Osteocyte (in vitro differentiated cells): ENCODE measurements at regions not wholly inside any gene's neighbourhood (a gene's known extent, or its start where the extent isn't known, plus 50 kb on each side); places are given as distances from the start of the nearest gene placed in this dataset.

Experiments used
- DNase-seq: peaks from one replicate; pipeline ENCODE4 v3.0.0; 2021; ENCODE audit warnings: mixed read lengths; ENCODE audit not compliant: unreplicated experiment; ENCODE audit errors: extremely low spot score
- H3K27ac Mint-ChIP-seq: one replicate; pipeline ENCODE4 v1.8.0; 2021; ENCODE audit warnings: mild to moderate bottlenecking, mixed read lengths; ENCODE audit not compliant: unreplicated experiment
- H3K27me3 Mint-ChIP-seq: one replicate; pipeline ENCODE4 v1.8.0; 2021; ENCODE audit warnings: mixed read lengths; ENCODE audit not compliant: unreplicated experiment
- H3K36me3 Mint-ChIP-seq: one replicate; pipeline ENCODE4 v1.8.0; 2021; ENCODE audit warnings: mixed read lengths; ENCODE audit not compliant: unreplicated experiment
- H3K4me1 Mint-ChIP-seq: one replicate; pipeline ENCODE4 v1.8.0; 2021; ENCODE audit warnings: mixed read lengths; ENCODE audit not compliant: unreplicated experiment
- H3K4me3 Mint-ChIP-seq: one replicate; pipeline ENCODE4 v1.8.0; 2021; ENCODE audit warnings: mild to moderate bottlenecking, moderate library complexity, mixed read lengths; ENCODE audit not compliant: unreplicated experiment
- H3K9me3 Mint-ChIP-seq: one replicate; pipeline ENCODE4 v1.8.0; 2021; ENCODE audit warnings: mixed read lengths; ENCODE audit not compliant: unreplicated experiment
- CTCF ChIP-seq: fragments of 200-600 bp; sonication (generic); IDR thresholded peaks from 2 replicates; pipeline ENCODE4 v1.5.0; 2021; ENCODE audit warnings: antibody characterized with exemption, mild to moderate bottlenecking, moderate library complexity

DNA sequence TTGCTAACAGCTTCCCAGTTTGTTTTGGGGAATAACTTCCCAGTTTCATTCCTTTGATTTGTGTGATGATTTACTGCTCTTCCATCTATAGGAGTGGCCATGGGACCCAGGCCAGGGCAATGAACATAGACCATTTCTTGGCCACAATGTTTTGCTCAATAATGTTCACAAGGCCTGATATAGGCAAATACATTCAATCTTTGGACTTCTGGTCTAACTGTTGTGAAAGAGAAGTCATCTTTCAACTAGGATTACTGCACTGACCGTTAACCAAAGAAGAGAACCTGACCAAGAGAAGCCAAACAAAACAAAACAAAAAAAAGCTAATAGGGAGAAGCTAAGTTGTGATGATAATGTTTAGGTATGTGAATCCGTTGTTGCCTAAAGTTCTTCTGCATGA is 221.8 kb upstream of the SUCLG2 start:
- peaks cover 15% of the 10 kb centered on the region for H3K27me3 Mint-ChIP-seq
- H3K4me1 Mint-ChIP-seq: peaks cover 5% of the 10 kb centered on the region
- no peak overlapping the region for H3K4me3 Mint-ChIP-seq
- no peak overlapping the region for H3K27ac Mint-ChIP-seq
- no peaks in the 10 kb centered on the region for H3K9me3 Mint-ChIP-seq
- TF ChIP-seq CTCF: no peak
- no peak for DNase-seq
- H3K36me3 Mint-ChIP-seq: no peaks in the 10 kb centered on the region

- Mint-ChIP-seq H3K27ac (no peak overlapping the region), H3K4me1 (peaks cover 5% of the 10 kb centered on the region), H3K4me3 (no peak overlapping the region), H3K9me3 (no peaks in the 10 kb centered on the region), H3K36me3 (no peaks in the 10 kb centered on the region), H3K27me3 (peaks cover 15% of the 10 kb centered on the region)
- TF ChIP-seq CTCF: no peak
- no peak for DNase-seq
Measured at GRCh38 chr3:67875858-67876257, 221.4 kb upstream of the SUCLG2 start.

DNA sequence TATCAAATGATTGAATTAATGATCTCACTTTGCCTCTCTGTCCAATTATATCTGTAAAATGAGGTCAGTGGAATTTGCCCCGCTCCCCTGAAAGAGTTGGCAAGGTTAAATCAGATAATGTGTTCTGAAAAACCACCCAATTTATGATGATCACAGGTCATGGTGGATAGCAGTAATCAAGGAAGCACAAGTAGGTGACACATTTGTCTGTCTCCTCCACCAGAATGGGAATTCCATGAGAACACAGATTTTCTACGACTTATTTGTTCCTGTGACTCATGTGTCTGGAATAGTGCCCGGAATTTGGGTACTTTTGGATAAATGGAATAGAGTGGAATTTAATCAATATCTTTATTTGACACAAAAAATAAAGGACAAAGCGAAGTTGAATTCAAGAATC is 220.9 kb upstream of the SUCLG2 start:
- Mint-ChIP-seq H3K27ac (no peak overlapping the region), H3K27me3 (peaks cover 12% of the 10 kb centered on the region), H3K4me3 (no peak overlapping the region), H3K36me3 (no peaks in the 10 kb centered on the region), H3K4me1 (peaks cover 5% of the 10 kb centered on the region), H3K9me3 (no peaks in the 10 kb centered on the region)
- TF ChIP-seq CTCF: no peak
- DNase-seq: no peak

DNA sequence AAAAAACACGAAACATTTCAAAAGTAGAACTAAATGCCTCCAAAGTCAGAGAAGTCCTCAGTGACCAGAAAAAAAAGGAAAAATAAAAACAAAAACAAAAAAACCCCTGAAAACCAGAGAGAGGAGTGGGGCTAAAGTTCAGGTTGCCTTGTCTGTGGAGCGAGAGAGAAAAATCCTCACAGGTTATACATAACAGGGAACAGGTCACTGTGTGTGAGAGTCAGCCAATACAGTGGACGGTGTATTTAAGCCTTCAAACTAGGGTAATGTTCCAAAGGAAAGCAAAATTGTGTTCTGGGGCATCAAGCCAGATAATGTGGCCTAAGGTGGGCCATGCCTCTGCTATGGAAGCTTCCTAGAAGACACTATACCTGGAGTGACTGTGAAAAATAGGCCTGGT is 216.1 kb upstream of the SUCLG2 start:
- Mint-ChIP-seq H3K27me3 (peaks cover 2% of the 10 kb centered on the region), H3K4me1 (peaks cover under 1% of the 10 kb centered on the region), H3K36me3 (no peaks in the 10 kb centered on the region), H3K4me3 (no peak overlapping the region), H3K9me3 (no peaks in the 10 kb centered on the region), H3K27ac (no peak overlapping the region)
- no peak for DNase-seq
- TF ChIP-seq CTCF: no peak

DNA sequence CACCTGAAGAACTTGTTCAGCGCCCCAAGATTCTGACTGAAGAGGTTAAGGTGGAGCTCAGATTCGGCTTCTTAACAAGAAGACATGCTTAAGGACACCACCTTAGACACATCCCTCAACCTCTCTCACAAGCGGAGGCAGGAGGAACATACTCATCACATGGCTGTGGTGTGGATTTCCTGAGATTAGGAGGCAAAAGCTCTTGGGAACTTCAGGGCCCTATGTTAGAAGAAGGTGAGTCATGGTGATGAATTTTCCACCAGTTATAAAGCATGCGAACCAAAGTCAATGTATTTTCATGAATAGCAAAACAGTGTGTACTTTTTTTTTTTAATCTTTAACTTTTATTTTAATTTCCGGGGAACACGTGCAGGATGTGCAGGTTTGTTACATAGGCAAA is 212.2 kb upstream of the SUCLG2 start:
- Mint-ChIP-seq H3K27me3 (no peaks in the 10 kb centered on the region), H3K9me3 (no peaks in the 10 kb centered on the region), H3K27ac (no peak overlapping the region)

More for the DNA sequence above, 212.2 kb upstream of the SUCLG2 start:
- no peak for DNase-seq
- H3K4me1 Mint-ChIP-seq: no peaks in the 10 kb centered on the region
- no peak for TF ChIP-seq CTCF
- no peak overlapping the region for H3K4me3 Mint-ChIP-seq
- no peaks in the 10 kb centered on the region for H3K36me3 Mint-ChIP-seq
